NB4 (cell line): ENCODE measurements at regions not wholly inside any gene's neighbourhood (a gene's known extent, or its start where the extent isn't known, plus 50 kb on each side); places are given as distances from the start of the nearest gene placed in this dataset.
A peak's percentile ranks its signal among the peaks of the same experiment; 100 is the strongest.

ENCODE experiments used
- DNase-seq: peaks from one replicate; pipeline ENCODE4 v3.0.0; 2010; ENCODE audit warnings: low read depth
- H3K4me3 ChIP-seq: one replicate; pipeline ENCODE4 v1.5.1; 2011; ENCODE audit warnings: mild to moderate bottlenecking, low read depth, low read length, moderate library complexity
- MYC ChIP-seq: IDR thresholded peaks from 2 replicates; pipeline ENCODE4 v1.6.1; 2011; ENCODE audit warnings: low read depth, low read length
- POLR2A ChIP-seq: IDR thresholded peaks from 2 replicates; pipeline ENCODE4 v1.6.1; 2011; ENCODE audit warnings: mild to moderate bottlenecking; ENCODE audit not compliant: insufficient read length; ENCODE audit errors: extremely low read depth
- TF ChIP-seq, protein P1 (sequence below): IDR thresholded peaks from one replicate; pipeline ENCODE4 v1.5.1; 2012; ENCODE audit warnings: low read depth, low read length
- TF ChIP-seq, protein P2 (sequence below): IDR thresholded peaks from 2 replicates; pipeline ENCODE4 v1.6.1; 2011; ENCODE audit warnings: low read depth, low read length

DNA sequence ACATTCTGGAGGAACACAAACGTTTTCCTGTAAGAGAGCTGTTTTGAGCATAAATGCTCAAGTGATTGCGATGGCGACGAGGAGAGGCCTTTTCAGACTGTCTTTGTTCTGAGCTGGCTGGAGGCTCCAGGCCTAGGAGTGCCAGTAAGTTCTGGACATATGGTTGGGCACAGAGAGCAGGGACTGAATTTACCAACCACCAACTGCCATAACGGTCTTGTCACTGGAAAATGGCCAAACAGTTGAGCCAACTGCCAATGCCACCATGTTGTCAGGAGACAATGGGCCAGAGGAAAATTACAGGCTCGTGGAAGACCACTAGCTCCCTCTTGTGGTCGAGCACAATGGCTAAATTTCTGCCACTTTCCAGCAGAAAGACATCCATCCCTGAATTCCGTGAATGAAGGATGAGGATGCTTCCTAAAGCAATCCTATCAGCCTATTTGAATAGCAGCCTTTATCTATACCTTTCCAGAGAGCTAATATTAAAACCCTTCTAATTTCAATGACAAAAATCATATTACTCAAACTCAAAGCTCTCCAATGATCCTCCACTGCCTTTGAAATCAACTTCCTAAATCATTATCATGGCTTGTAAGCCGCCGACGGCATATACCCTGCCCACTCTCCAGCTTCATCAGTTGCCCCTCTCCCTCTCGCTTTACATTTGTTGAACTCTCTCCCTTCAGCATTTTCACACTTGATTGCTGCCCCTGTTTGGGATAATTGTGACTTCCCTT is 66.9 kb upstream of the GLIS3 start:
- DNase-seq: peak; percentile 75
- H3K4me3 ChIP-seq: no peak overlapping the region
- TF ChIP-seq POLR2A: no peak
- TF ChIP-seq, protein P1, sequence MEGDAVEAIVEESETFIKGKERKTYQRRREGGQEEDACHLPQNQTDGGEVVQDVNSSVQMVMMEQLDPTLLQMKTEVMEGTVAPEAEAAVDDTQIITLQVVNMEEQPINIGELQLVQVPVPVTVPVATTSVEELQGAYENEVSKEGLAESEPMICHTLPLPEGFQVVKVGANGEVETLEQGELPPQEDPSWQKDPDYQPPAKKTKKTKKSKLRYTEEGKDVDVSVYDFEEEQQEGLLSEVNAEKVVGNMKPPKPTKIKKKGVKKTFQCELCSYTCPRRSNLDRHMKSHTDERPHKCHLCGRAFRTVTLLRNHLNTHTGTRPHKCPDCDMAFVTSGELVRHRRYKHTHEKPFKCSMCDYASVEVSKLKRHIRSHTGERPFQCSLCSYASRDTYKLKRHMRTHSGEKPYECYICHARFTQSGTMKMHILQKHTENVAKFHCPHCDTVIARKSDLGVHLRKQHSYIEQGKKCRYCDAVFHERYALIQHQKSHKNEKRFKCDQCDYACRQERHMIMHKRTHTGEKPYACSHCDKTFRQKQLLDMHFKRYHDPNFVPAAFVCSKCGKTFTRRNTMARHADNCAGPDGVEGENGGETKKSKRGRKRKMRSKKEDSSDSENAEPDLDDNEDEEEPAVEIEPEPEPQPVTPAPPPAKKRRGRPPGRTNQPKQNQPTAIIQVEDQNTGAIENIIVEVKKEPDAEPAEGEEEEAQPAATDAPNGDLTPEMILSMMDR: peak; percentile 88

DNA sequence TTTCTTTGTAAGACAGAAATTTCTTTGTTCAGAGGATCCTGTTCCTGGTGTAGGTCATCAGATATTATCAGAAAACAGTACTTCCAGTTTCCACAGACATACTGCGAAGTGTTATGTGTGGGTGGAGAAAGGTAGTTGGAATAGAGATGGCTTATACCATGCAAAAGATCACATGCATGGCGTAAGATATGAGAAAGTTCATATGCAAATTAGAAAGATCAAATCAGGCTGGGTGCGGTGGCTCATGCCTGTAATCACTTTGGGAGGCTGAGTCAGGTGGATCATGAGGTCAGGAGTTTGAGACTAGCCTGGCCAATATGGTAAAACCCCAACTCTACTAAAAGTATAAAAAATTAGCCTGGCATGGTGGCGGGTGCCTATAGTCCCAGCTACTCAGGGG is 65.2 kb upstream of the GLIS3 start:
- DNase-seq: no peak
- TF ChIP-seq MYC (no peak), POLR2A (no peak)
- TF ChIP-seq, protein P2, sequence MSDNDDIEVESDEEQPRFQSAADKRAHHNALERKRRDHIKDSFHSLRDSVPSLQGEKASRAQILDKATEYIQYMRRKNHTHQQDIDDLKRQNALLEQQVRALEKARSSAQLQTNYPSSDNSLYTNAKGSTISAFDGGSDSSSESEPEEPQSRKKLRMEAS: no peak
- TF ChIP-seq, protein P1: no peak
- H3K4me3 ChIP-seq: no peak overlapping the region

DNA sequence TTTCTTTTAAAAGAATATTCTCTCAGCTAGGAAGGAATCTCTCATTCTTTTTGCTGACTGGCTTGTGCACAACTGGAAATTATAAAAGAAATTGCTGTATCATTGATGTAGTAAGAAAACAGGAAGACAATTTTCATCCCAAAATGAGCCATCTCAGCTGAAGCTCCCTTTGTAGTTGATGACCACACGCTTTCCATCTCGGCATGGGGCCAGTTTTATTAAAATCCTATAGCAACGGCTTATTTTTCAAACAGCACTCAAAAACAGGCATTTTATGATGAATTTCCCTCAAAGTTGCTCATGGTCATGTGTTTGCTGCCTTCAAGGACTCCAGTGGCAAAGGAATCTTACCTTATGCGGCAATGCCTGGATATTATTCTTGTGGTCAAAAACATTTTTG is 62.4 kb upstream of the GLIS3 start:
- no peak overlapping the region for H3K4me3 ChIP-seq
- no peak for DNase-seq
- TF ChIP-seq, protein P1: no peak
- TF ChIP-seq MYC: no peak
- TF ChIP-seq, protein P2: no peak
- TF ChIP-seq POLR2A: no peak

DNA sequence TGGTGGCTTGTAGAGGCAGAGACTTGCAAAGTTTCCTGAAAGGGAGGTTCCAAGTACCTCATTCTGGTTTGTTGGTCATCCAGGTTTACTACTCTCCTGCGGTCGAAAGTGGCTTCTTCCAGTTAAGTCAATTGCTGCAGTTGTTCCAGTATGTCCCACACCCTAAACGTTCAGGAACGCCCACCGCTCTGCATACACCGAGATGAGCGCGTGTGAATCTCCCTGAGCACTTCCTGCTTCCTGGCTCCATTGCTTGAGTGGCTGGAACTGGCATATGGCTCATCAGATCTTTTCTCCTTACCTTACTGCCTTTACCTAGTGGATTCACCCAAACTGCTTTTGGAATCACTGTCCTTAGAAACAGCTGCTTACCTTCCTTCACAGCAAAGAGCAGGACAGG is 59.1 kb upstream of the GLIS3 start:
- H3K4me3 ChIP-seq: no peak overlapping the region
- DNase-seq: no peak
- TF ChIP-seq POLR2A (no peak), MYC (no peak)
- TF ChIP-seq, protein P1: no peak
- TF ChIP-seq, protein P2: no peak

DNA sequence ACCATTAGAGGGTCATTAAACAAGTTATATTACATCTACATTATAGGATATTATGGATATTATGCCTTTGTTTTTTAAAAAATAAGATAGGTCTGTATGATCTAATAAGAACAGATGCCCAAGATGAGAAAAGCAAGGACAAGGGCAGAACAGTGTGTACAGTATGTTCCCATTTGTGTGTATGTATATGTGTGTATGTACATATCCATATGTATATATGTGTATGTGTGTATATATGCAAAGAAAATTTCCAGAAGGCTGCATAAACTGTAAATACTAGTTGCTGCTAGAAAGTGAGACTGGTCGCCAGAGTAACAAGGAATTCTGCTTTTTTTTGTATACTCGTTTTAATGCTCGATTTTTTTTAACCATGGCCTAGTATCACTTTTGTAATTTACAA is 58.1 kb upstream of the GLIS3 start:
- no peak for DNase-seq
- TF ChIP-seq, protein P1: no peak
- TF ChIP-seq MYC (no peak), POLR2A (no peak)
- TF ChIP-seq, protein P2: no peak
- no peak overlapping the region for H3K4me3 ChIP-seq

DNA sequence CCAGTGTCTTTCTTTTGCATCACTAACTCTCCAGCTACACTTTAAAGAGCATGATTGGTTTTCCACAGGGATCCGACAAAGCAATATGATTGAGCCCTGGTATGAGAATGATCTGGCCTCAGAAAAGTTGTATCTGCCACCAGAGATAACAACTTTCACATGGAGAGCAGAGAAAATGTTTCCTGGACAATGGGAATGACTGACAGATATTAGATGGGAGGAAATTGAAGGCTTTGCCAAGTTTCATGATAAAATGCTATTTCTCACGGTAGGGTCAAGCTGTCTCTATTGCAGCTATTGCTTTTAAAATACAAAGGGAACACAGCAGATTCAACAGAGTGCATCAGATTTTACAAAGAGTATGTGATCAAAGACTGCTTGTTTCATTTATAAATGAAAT is 56.4 kb upstream of the GLIS3 start:
- no peak overlapping the region for H3K4me3 ChIP-seq
- TF ChIP-seq POLR2A: no peak
- no peak for TF ChIP-seq MYC
- TF ChIP-seq, protein P2: no peak
- TF ChIP-seq, protein P1: no peak

More for the DNA sequence above, 56.4 kb upstream of the GLIS3 start:
- no peak for DNase-seq
